Epithelial cell of esophagus (primary cell): ENCODE measurements at regions not wholly inside any gene's neighbourhood (a gene's known extent, or its start where the extent isn't known, plus 50 kb on each side); places are given as distances from the start of the nearest gene placed in this dataset.

Experiments
- DNase-seq: peaks from one replicate; pipeline ENCODE4 v3.0.0; 2010; ENCODE audit warnings: low read depth
- H3K4me3 ChIP-seq: 2 replicates; pipeline ENCODE4 v1.5.1; 2011; ENCODE audit warnings: mild to moderate bottlenecking, low read length, control low read depth
- CTCF ChIP-seq: IDR thresholded peaks from 2 replicates; pipeline ENCODE4 v1.5.1; 2011; ENCODE audit warnings: low read depth, mild to moderate bottlenecking, low read length, control low read depth, inconsistent platforms; ENCODE audit not compliant: insufficient read depth; ENCODE audit errors: missing control alignments

DNA sequence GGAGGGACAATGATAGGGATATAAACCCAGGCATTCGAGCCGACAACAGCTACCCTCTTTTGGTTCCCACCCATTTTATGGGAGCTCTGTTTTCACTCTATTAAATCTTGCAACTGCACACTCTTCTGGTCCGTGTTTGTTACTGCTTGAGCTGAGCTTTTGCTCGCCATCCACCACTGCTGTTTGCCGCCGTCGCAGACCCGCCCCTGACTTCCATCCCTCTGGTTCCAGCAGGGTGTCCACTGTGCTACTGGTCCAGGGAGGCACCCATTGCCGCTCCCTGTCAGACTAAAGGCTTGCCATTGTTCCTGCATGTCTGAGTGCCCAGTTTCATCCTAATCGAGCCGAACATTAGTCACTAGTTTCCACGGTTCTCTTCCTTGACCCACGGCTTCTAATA lies 1170.5 kb upstream of the PABPC4L start:
- DNase-seq, result no peak
- TF ChIP-seq CTCF, result no peak
- no peak overlapping the region for H3K4me3 ChIP-seq

DNA sequence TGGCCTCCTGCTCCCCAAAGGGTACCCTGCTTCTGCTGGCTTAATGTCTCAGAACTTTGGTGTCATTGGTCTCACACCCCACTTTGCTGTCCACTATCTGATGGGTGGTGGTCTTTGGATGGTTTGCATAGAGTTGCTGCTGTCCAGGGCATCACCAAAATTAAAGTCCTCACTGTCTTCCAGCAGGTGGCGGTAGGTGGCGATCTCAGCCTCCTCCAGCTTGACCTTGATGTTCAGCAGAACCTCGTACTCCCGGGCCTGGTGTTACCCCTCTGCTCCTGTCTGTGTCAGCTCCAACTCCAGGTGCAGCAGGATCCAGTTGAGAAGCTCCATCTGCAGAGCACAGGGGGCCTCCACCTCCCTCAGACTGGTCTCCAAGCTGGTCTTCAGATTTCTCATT lies 1169.5 kb upstream of the PABPC4L start:
- H3K4me3 ChIP-seq, result no peak overlapping the region
- no peak for TF ChIP-seq CTCF
- DNase-seq, result peak; percentile 21

DNA sequence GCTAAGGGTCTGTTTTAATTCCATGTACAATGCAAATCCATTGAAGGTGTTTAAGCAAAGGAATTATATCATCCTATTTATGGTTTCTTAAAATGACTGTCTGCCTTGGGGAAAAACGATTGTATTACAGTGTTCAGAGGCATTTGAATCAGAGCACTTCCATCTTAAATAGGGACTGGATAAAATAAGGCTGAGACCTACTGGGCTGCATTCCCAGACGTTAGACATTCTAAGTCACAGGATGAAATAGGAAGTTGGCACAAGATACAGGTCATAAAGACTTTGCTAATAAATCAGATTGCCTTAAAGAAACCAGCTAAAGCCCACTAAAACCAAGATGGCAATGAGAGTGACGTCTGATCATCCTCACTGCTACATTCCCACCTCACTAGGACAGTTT lies 1167.2 kb upstream of the PABPC4L start:
- H3K4me3 ChIP-seq, result no peak overlapping the region
- no peak for TF ChIP-seq CTCF
- DNase-seq, result no peak

GRCh38 chr4:135365065-135365464 lies 1163.5 kb upstream of the PABPC4L start:
- no peak for TF ChIP-seq CTCF

DNA sequence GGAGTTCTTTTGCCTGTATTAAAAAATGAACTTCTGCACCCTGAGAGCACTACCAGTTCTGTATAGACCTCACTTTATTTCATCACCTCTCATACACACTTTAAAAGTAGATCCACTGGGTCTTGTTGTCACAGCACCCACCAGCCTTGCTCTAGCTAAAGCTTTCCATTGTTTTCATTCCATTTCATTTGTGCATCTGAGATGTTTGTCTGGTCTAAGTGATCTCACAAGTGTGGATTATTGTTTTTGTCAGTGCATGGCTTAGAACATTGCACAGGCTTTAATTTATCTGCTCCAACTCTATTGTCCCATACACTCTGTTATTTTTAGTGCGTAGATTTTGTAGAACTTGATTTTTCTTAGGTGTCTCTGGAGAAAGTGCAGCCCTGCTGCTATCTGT lies 1157.5 kb upstream of the PABPC4L start:
- H3K4me3 ChIP-seq, result no peak overlapping the region
- no peak for TF ChIP-seq CTCF
- DNase-seq, result no peak

More at GRCh38 chr4:135365065-135365464, 1163.5 kb upstream of the PABPC4L start:
- no peak overlapping the region for H3K4me3 ChIP-seq
- DNase-seq, result no peak

GRCh38 chr4:135357091-135357490 lies 1155.5 kb upstream of the PABPC4L start:
- no peak for TF ChIP-seq CTCF
- H3K4me3 ChIP-seq, result no peak overlapping the region
- no peak for DNase-seq

DNA sequence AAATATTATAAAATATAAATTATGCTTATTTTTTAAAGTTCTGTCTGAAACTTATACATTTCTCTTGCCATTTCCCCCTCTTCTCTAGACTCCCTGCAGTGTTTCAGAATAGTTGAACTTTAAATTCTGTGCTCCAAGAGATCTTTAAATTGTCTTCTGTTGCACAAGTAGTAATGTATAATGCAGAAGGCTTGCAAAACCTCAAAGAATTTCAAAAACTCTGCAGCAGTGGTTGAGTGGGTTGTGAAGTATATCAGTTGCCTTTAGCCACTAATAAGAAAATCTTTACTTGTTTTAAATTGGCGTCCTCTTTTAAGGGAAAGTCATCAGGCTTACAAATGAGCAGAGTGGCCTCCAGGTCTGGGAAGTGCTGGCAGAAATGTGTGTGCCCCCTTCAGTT lies 1153.3 kb upstream of the PABPC4L start:
- no peak for TF ChIP-seq CTCF
- H3K4me3 ChIP-seq, result no peak overlapping the region
- no peak for DNase-seq
